Activated CD4-positive, alpha-beta memory T cell treated with anti-CD3 and anti-CD28 coated beads, Interleukin-2, amount 10 ng/mL, durations not matched to agents 7 days and 5 days (primary cell): ENCODE measurements at regions not wholly inside any gene's neighbourhood (a gene's known extent, or its start where the extent isn't known, plus 50 kb on each side); places are given as distances from the start of the nearest gene placed in this dataset.

Experiments
- CTCF ChIA-PET: fragments of 350-600 bp; sonication (Branson Sonifier 250); formaldehyde crosslinking; loops from one replicate; lab custom pipeline; 2021; ENCODE audit warnings: antibody characterized with exemption, inconsistent platforms; lab: Charles Lee
- POLR2A ChIA-PET: fragments of 350-600 bp; sonication (Branson Sonifier 250); formaldehyde crosslinking; loops from one replicate; lab custom pipeline; 2021; ENCODE audit warnings: antibody characterized with exemption; lab: Charles Lee
- DNase-seq: peaks from one replicate; pipeline ENCODE4 v3.0.0-alpha.2; 2020
- H3K27ac Mint-ChIP-seq: one replicate; pipeline ENCODE4 v1.8.0; 2021; ENCODE audit warnings: mild to moderate bottlenecking, mixed read lengths
- H3K27me3 Mint-ChIP-seq: one replicate; pipeline ENCODE4 v1.8.0; 2021; ENCODE audit warnings: mixed read lengths
- H3K36me3 Mint-ChIP-seq: one replicate; pipeline ENCODE4 v1.8.0; 2021; ENCODE audit warnings: low read depth, mixed read lengths
- H3K4me1 Mint-ChIP-seq: one replicate; pipeline ENCODE4 v1.8.0; 2021; ENCODE audit warnings: mixed read lengths
- H3K4me3 Mint-ChIP-seq: one replicate; pipeline ENCODE4 v1.8.0; 2021; ENCODE audit warnings: mild to moderate bottlenecking, mixed read lengths
- H3K9me3 Mint-ChIP-seq: one replicate; pipeline ENCODE4 v1.8.0; 2021; ENCODE audit warnings: mixed read lengths

GRCh38 chrX:6693051-6693450 lies 158.1 kb upstream of the VCX3A start:
- Mint-ChIP-seq H3K27ac (no peak overlapping the region), H3K4me1 (no peaks in the 10 kb centered on the region), H3K36me3 (no peaks in the 10 kb centered on the region), H3K27me3 (no peaks in the 10 kb centered on the region), H3K4me3 (no peak overlapping the region), H3K9me3 (no peaks in the 10 kb centered on the region)
- no peak for DNase-seq
- POLR2A ChIA-PET: no interaction called here
- CTCF ChIA-PET: no interaction called here

GRCh38 chrX:6685489-6685888 lies 150.6 kb upstream of the VCX3A start:
- Mint-ChIP-seq H3K4me1 (no peaks in the 10 kb centered on the region), H3K27ac (no peak overlapping the region), H3K27me3 (no peaks in the 10 kb centered on the region), H3K36me3 (no peaks in the 10 kb centered on the region), H3K4me3 (no peak overlapping the region), H3K9me3 (no peaks in the 10 kb centered on the region)
- CTCF ChIA-PET: no interaction called here
- POLR2A ChIA-PET: no interaction called here
- DNase-seq: no peak

- no peak for DNase-seq
- Mint-ChIP-seq H3K9me3 (no peaks in the 10 kb centered on the region), H3K27ac (no peak overlapping the region), H3K27me3 (no peaks in the 10 kb centered on the region), H3K4me3 (no peak overlapping the region), H3K36me3 (no peaks in the 10 kb centered on the region), H3K4me1 (no peaks in the 10 kb centered on the region)
- CTCF ChIA-PET: no interaction called here
- POLR2A ChIA-PET: no interaction called here
Measured at GRCh38 chrX:6683353-6683752, 148.4 kb upstream of the VCX3A start.

GRCh38 chrX:6681521-6682145 lies 146.7 kb upstream of the VCX3A start:
- Mint-ChIP-seq H3K4me3 (no peak overlapping the region), H3K36me3 (no peaks in the 10 kb centered on the region), H3K27ac (no peak overlapping the region), H3K9me3 (peaks cover 2% of the 10 kb centered on the region), H3K27me3 (no peaks in the 10 kb centered on the region), H3K4me1 (no peaks in the 10 kb centered on the region)
- ChIA-PET POLR2A (no interaction called here), CTCF (no interaction called here)
- no peak for DNase-seq

- CTCF ChIA-PET: no interaction called here
- H3K4me3 Mint-ChIP-seq: no peak overlapping the region
- no peaks in the 10 kb centered on the region for H3K4me1 Mint-ChIP-seq
- H3K9me3 Mint-ChIP-seq: peaks cover 2% of the 10 kb centered on the region
- H3K27ac Mint-ChIP-seq: no peak overlapping the region
- POLR2A ChIA-PET: no interaction called here
- no peaks in the 10 kb centered on the region for H3K27me3 Mint-ChIP-seq
- no peaks in the 10 kb centered on the region for H3K36me3 Mint-ChIP-seq
- DNase-seq: no peak
Measured at GRCh38 chrX:6679988-6680387, 145.1 kb upstream of the VCX3A start.

GRCh38 chrX:6679550-6679949 lies 144.6 kb upstream of the VCX3A start:
- no peak for DNase-seq
- no peaks in the 10 kb centered on the region for H3K36me3 Mint-ChIP-seq
- ChIA-PET CTCF (no interaction called here), POLR2A (no interaction called here)
- H3K27me3 Mint-ChIP-seq: no peaks in the 10 kb centered on the region
- H3K4me1 Mint-ChIP-seq: no peaks in the 10 kb centered on the region
- H3K9me3 Mint-ChIP-seq: peaks cover 2% of the 10 kb centered on the region
- H3K27ac Mint-ChIP-seq: no peak overlapping the region
- no peak overlapping the region for H3K4me3 Mint-ChIP-seq

GRCh38 chrX:6678313-6678712 lies 143.4 kb upstream of the VCX3A start:
- no peaks in the 10 kb centered on the region for H3K36me3 Mint-ChIP-seq
- ChIA-PET POLR2A (no interaction called here), CTCF (no interaction called here)
- DNase-seq: no peak
- H3K9me3 Mint-ChIP-seq: peaks cover 2% of the 10 kb centered on the region
- no peaks in the 10 kb centered on the region for H3K27me3 Mint-ChIP-seq
- H3K4me3 Mint-ChIP-seq: no peak overlapping the region
- H3K27ac Mint-ChIP-seq: no peak overlapping the region
- no peaks in the 10 kb centered on the region for H3K4me1 Mint-ChIP-seq

GRCh38 chrX:6674734-6675133 lies 139.8 kb upstream of the VCX3A start:
- no peaks in the 10 kb centered on the region for H3K27me3 Mint-ChIP-seq
- no peak for DNase-seq
- CTCF ChIA-PET: no interaction called here
- H3K9me3 Mint-ChIP-seq: peaks cover 2% of the 10 kb centered on the region
- H3K36me3 Mint-ChIP-seq: no peaks in the 10 kb centered on the region
- H3K4me1 Mint-ChIP-seq: no peaks in the 10 kb centered on the region
- POLR2A ChIA-PET: no interaction called here
- no peak overlapping the region for H3K27ac Mint-ChIP-seq
- H3K4me3 Mint-ChIP-seq: no peak overlapping the region

GRCh38 chrX:6667048-6667768 lies 132.3 kb upstream of the VCX3A start:
- ChIA-PET CTCF (no interaction called here), POLR2A (no interaction called here)
- no peak overlapping the region for H3K4me3 Mint-ChIP-seq
- H3K27me3 Mint-ChIP-seq: no peaks in the 10 kb centered on the region
- DNase-seq: no peak
- H3K36me3 Mint-ChIP-seq: no peaks in the 10 kb centered on the region
- no peak overlapping the region for H3K27ac Mint-ChIP-seq
- no peaks in the 10 kb centered on the region for H3K4me1 Mint-ChIP-seq
- peaks cover 4% of the 10 kb centered on the region for H3K9me3 Mint-ChIP-seq

GRCh38 chrX:6666624-6667023 lies 131.7 kb upstream of the VCX3A start:
- CTCF ChIA-PET: no interaction called here
- Mint-ChIP-seq H3K36me3 (no peaks in the 10 kb centered on the region), H3K27ac (no peak overlapping the region), H3K4me1 (no peaks in the 10 kb centered on the region), H3K4me3 (no peak overlapping the region), H3K27me3 (no peaks in the 10 kb centered on the region), H3K9me3 (peaks cover 4% of the 10 kb centered on the region)
- no peak for DNase-seq
- POLR2A ChIA-PET: no interaction called here

GRCh38 chrX:6661736-6662135 lies 126.8 kb upstream of the VCX3A start:
- ChIA-PET CTCF (no interaction called here), POLR2A (no interaction called here)
- no peaks in the 10 kb centered on the region for H3K4me1 Mint-ChIP-seq
- H3K36me3 Mint-ChIP-seq: no peaks in the 10 kb centered on the region
- no peak overlapping the region for H3K27ac Mint-ChIP-seq
- no peak for DNase-seq
- peaks cover 3% of the 10 kb centered on the region for H3K9me3 Mint-ChIP-seq
- H3K27me3 Mint-ChIP-seq: no peaks in the 10 kb centered on the region
- no peak overlapping the region for H3K4me3 Mint-ChIP-seq

GRCh38 chrX:6660567-6661264 lies 125.8 kb upstream of the VCX3A start:
- H3K27me3 Mint-ChIP-seq: no peaks in the 10 kb centered on the region
- no peaks in the 10 kb centered on the region for H3K36me3 Mint-ChIP-seq
- H3K27ac Mint-ChIP-seq: no peak overlapping the region
- ChIA-PET CTCF (no interaction called here), POLR2A (no interaction called here)
- peaks cover 3% of the 10 kb centered on the region for H3K9me3 Mint-ChIP-seq
- no peaks in the 10 kb centered on the region for H3K4me1 Mint-ChIP-seq
- no peak overlapping the region for H3K4me3 Mint-ChIP-seq
- DNase-seq: no peak

- H3K36me3 Mint-ChIP-seq: no peaks in the 10 kb centered on the region
- POLR2A ChIA-PET: no interaction called here
- CTCF ChIA-PET: no interaction called here
- H3K4me1 Mint-ChIP-seq: no peaks in the 10 kb centered on the region
- H3K9me3 Mint-ChIP-seq: peaks cover 2% of the 10 kb centered on the region
- no peaks in the 10 kb centered on the region for H3K27me3 Mint-ChIP-seq
- H3K27ac Mint-ChIP-seq: no peak overlapping the region
- no peak for DNase-seq
- H3K4me3 Mint-ChIP-seq: no peak overlapping the region
Measured at GRCh38 chrX:6645216-6645615, 110.3 kb upstream of the VCX3A start.

- POLR2A ChIA-PET: no interaction called here
- H3K36me3 Mint-ChIP-seq: no peaks in the 10 kb centered on the region
- H3K27me3 Mint-ChIP-seq: no peaks in the 10 kb centered on the region
- no peak overlapping the region for H3K27ac Mint-ChIP-seq
- peaks cover 2% of the 10 kb centered on the region for H3K9me3 Mint-ChIP-seq
- H3K4me3 Mint-ChIP-seq: no peak overlapping the region
- DNase-seq: no peak
- H3K4me1 Mint-ChIP-seq: no peaks in the 10 kb centered on the region
- CTCF ChIA-PET: no interaction called here
Measured at GRCh38 chrX:6644411-6644810, 109.5 kb upstream of the VCX3A start.
